ENCODE measurements at regions not wholly inside any gene's neighbourhood (a gene's known extent, or its start where the extent isn't known, plus 50 kb on each side); places are given as distances from the start of the nearest gene placed in this dataset.

- no peak for TF ChIP-seq JUND (IDR thresholded peaks at IDR 0.05; ENCODE audit: low read depth)
- no peak for DNase-seq (ENCODE audit: low read depth in 1 of 2, low spot score in 1 of 2)
- in situ Hi-C loops (cut with HindIII; ENCODE audit: low pct_unique_long_range_greater_than_20kb, low sequenced_read_pairs) = no loop called here
Observed at GRCh38 chrX:14476205-14476604, 53.1 kb upstream of the GLRA2 start.

GRCh38 chrX:14449773-14450172, 79.6 kb upstream of the GLRA2 start:
- no peak for DNase-seq (ENCODE audit: low read depth in 1 of 2, low spot score in 1 of 2)
- no peak for TF ChIP-seq JUND (IDR thresholded peaks at IDR 0.05; ENCODE audit: low read depth)
- in situ Hi-C loops (cut with HindIII; ENCODE audit: low pct_unique_long_range_greater_than_20kb, low sequenced_read_pairs) = no loop called here

- in situ Hi-C loops (cut with HindIII; ENCODE audit: low pct_unique_long_range_greater_than_20kb, low sequenced_read_pairs) = no loop called here
- no peak for DNase-seq (ENCODE audit: low read depth in 1 of 2, low spot score in 1 of 2)
- no peak for TF ChIP-seq JUND (IDR thresholded peaks at IDR 0.05; ENCODE audit: low read depth)
Observed at GRCh38 chrX:14448406-14448805, 80.9 kb upstream of the GLRA2 start.

GRCh38 chrX:14440106-14440505, 89.2 kb upstream of the GLRA2 start:
- in situ Hi-C loops (cut with HindIII; ENCODE audit: low pct_unique_long_range_greater_than_20kb, low sequenced_read_pairs) = no loop called here
- no peak for TF ChIP-seq JUND (IDR thresholded peaks at IDR 0.05; ENCODE audit: low read depth)
- DNase-seq (ENCODE audit: low read depth in 1 of 2, low spot score in 1 of 2) = no peak

GRCh38 chrX:14427614-14428013, 101.7 kb upstream of the GLRA2 start:
- in situ Hi-C loops (cut with HindIII; ENCODE audit: low pct_unique_long_range_greater_than_20kb, low sequenced_read_pairs) = no loop called here
- DNase-seq (ENCODE audit: low read depth in 1 of 2, low spot score in 1 of 2) = no peak
- TF ChIP-seq JUND (IDR thresholded peaks at IDR 0.05; ENCODE audit: low read depth) = no peak

- no peak for TF ChIP-seq JUND (IDR thresholded peaks at IDR 0.05; ENCODE audit: low read depth)
- no peak for DNase-seq (ENCODE audit: low read depth in 1 of 2, low spot score in 1 of 2)
- in situ Hi-C loops (cut with HindIII; ENCODE audit: low pct_unique_long_range_greater_than_20kb, low sequenced_read_pairs) = no loop called here
Observed at GRCh38 chrX:14420841-14421240, 108.5 kb upstream of the GLRA2 start.

GRCh38 chrX:14412686-14413085, 116.7 kb upstream of the GLRA2 start:
- in situ Hi-C loops (cut with HindIII; ENCODE audit: low pct_unique_long_range_greater_than_20kb, low sequenced_read_pairs) = no loop called here
- no peak for DNase-seq (ENCODE audit: low read depth in 1 of 2, low spot score in 1 of 2)

GRCh38 chrX:14411326-14411725, 118.0 kb upstream of the GLRA2 start:
- in situ Hi-C loops (cut with HindIII; ENCODE audit: low pct_unique_long_range_greater_than_20kb, low sequenced_read_pairs) = no loop called here

More at GRCh38 chrX:14412686-14413085, 116.7 kb upstream of the GLRA2 start:
- TF ChIP-seq JUND (IDR thresholded peaks at IDR 0.05; ENCODE audit: low read depth) = no peak

GRCh38 chrX:14409341-14409740, 120.0 kb upstream of the GLRA2 start:
- no peak for DNase-seq (ENCODE audit: low read depth in 1 of 2, low spot score in 1 of 2)
- TF ChIP-seq JUND (IDR thresholded peaks at IDR 0.05; ENCODE audit: low read depth) = no peak
- in situ Hi-C loops (cut with HindIII; ENCODE audit: low pct_unique_long_range_greater_than_20kb, low sequenced_read_pairs) = no loop called here

More at GRCh38 chrX:14411326-14411725, 118.0 kb upstream of the GLRA2 start:
- DNase-seq (ENCODE audit: low read depth in 1 of 2, low spot score in 1 of 2) = no peak
- no peak for TF ChIP-seq JUND (IDR thresholded peaks at IDR 0.05; ENCODE audit: low read depth)

GRCh38 chrX:14406225-14406624, 123.1 kb upstream of the GLRA2 start:
- DNase-seq (ENCODE audit: low read depth in 1 of 2, low spot score in 1 of 2) = no peak
- no peak for TF ChIP-seq JUND (IDR thresholded peaks at IDR 0.05; ENCODE audit: low read depth)
- in situ Hi-C loops (cut with HindIII; ENCODE audit: low pct_unique_long_range_greater_than_20kb, low sequenced_read_pairs) = no loop called here

GRCh38 chrX:14398725-14399124, 130.6 kb upstream of the GLRA2 start:
- in situ Hi-C loops (cut with HindIII; ENCODE audit: low pct_unique_long_range_greater_than_20kb, low sequenced_read_pairs) = no loop called here
- TF ChIP-seq JUND (IDR thresholded peaks at IDR 0.05; ENCODE audit: low read depth) = no peak
- no peak for DNase-seq (ENCODE audit: low read depth in 1 of 2, low spot score in 1 of 2)

GRCh38 chrX:14389682-14390081, 139.7 kb upstream of the GLRA2 start:
- no peak for TF ChIP-seq JUND (IDR thresholded peaks at IDR 0.05; ENCODE audit: low read depth)
- in situ Hi-C loops (cut with HindIII; ENCODE audit: low pct_unique_long_range_greater_than_20kb, low sequenced_read_pairs) = no loop called here
- no peak for DNase-seq (ENCODE audit: low read depth in 1 of 2, low spot score in 1 of 2)

- in situ Hi-C loops (cut with HindIII; ENCODE audit: low pct_unique_long_range_greater_than_20kb, low sequenced_read_pairs) = no loop called here
- no peak for DNase-seq (ENCODE audit: low read depth in 1 of 2, low spot score in 1 of 2)
- TF ChIP-seq JUND (IDR thresholded peaks at IDR 0.05; ENCODE audit: low read depth) = no peak
Observed at GRCh38 chrX:14386981-14387380, 142.4 kb upstream of the GLRA2 start.

- in situ Hi-C loops (cut with HindIII; ENCODE audit: low pct_unique_long_range_greater_than_20kb, low sequenced_read_pairs) = no loop called here
- no peak for DNase-seq (ENCODE audit: low read depth in 1 of 2, low spot score in 1 of 2)
- TF ChIP-seq JUND (IDR thresholded peaks at IDR 0.05; ENCODE audit: low read depth) = no peak
Observed at GRCh38 chrX:14380044-14380443, 149.3 kb upstream of the GLRA2 start.
